Left lung (tissue), 4 donors: ENCODE measurements at regions not wholly inside any gene's neighbourhood (a gene's known extent, or its start where the extent isn't known, plus 50 kb on each side); places are given as distances from the start of the nearest gene placed in this dataset.

Experiments
- ATAC-seq: fragments of 200-7000 bp; cut with Tn5 transposase; one replicate; pipeline ENCODE4 v1.9.1; 2020; ENCODE audit warnings: moderate library complexity
- DNase-seq, 4 donors: peaks; one replicate each; pipeline ENCODE4 v3.0.0-alpha.2; 2013 to 2020
- H3K27ac ChIP-seq, 2 donors: fragments of 200-600 bp; sonication (generic) in 1 of 2; one replicate each; pipeline versions ENCODE4 v1.5.0 to v1.8.0; 2020 to 2021
- H3K27me3 ChIP-seq, 2 donors: fragments of 200-600 bp; sonication (generic) in 1 of 2; one replicate each; pipeline versions ENCODE4 v1.5.0 to v1.8.0; 2020 to 2021
- H3K36me3 ChIP-seq, 2 donors: fragments of 200-600 bp; sonication (generic) in 1 of 2; one replicate each; pipeline versions ENCODE4 v1.5.0 to v1.8.0; 2020 to 2021
- H3K4me1 ChIP-seq, 2 donors: fragments of 200-600 bp; one replicate each; pipeline ENCODE4 v1.8.0; 2021
- H3K4me3 ChIP-seq, 2 donors: fragments of 200-600 bp; sonication (generic) in 1 of 2; one replicate each; pipeline versions ENCODE4 v1.5.0 to v1.8.0; 2020 to 2021; ENCODE audit warnings: mild to moderate bottlenecking in 1 of 2
- H3K9me3 ChIP-seq, 2 donors: fragments of 200-600 bp; sonication (generic) in 1 of 2; one replicate each; pipeline versions ENCODE4 v1.5.0 to v1.8.0; 2020 to 2021
- CTCF ChIP-seq, 2 donors: fragments of 200-600 bp; sonication (generic) in 1 of 2; IDR thresholded peaks; one replicate each; pipeline versions ENCODE4 v1.5.0 to v1.8.0; 2021; ENCODE audit warnings: antibody characterized with exemption in 2 of 2
- intact Hi-C, 2 donors: fragments of 100-400 bp; cut with DNase I; formaldehyde crosslinking; loops; one replicate each; pipeline versions ENCODE4 v1.11.2 to v1.14.2; 2022
- donor health status: DM: no; HTN: yes; CAD: no.
- donor health status: DM: no; HTN: no; CAD: no.

DNA sequence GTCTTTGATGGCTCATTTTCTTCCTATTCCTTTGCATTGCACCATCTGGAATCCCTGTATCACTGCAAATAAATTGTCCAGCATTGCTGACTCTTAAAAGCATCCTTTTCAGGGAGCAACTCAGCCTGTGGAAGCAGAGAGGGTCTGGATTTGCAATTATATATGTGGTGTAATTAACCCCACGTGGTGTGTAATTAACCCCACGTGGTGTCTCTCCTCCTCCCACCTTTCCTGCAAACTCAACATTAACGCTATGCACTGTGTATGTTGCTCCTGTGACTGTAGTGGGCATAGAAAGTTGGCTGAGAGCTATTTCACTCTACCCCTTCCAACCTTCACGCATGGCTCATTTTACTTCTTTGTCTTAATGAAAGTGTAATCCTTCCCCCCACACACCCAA is 689.0 kb upstream of the COBL start:
- Histone ChIP-seq H3K4me3 (no peak overlapping the region), H3K36me3 (no peaks in the 10 kb centered on the region), H3K4me1 (no peaks in the 10 kb centered on the region), H3K9me3 (no peaks in the 10 kb centered on the region), H3K27me3 (no peaks in the 10 kb centered on the region), H3K27ac (no peak overlapping the region)
- ATAC-seq (no peak), DNase-seq (no peak)
- TF ChIP-seq CTCF (IDR thresholded peaks at IDR 0.05): no peak
- intact Hi-C loops: no loop called here

- no peak for DNase-seq
- no peak for ATAC-seq
- no peak overlapping the region for H3K4me3 ChIP-seq
- intact Hi-C loops: no loop called here
- H3K36me3 ChIP-seq: no peaks in the 10 kb centered on the region
- H3K27me3 ChIP-seq: no peaks in the 10 kb centered on the region
- TF ChIP-seq CTCF (IDR thresholded peaks at IDR 0.05): no peak
- no peaks in the 10 kb centered on the region for H3K4me1 ChIP-seq
- no peak overlapping the region for H3K27ac ChIP-seq
- peaks cover 0 to 32% of the 10 kb centered on the region in 2 donors for H3K9me3 ChIP-seq
Measured at GRCh38 chr7:51995596-51996179, 679.1 kb upstream of the COBL start.

GRCh38 chr7:51982653-51983052 is 666.0 kb upstream of the COBL start:
- no peak for DNase-seq
- H3K27ac ChIP-seq: no peak overlapping the region
- no peak overlapping the region for H3K4me3 ChIP-seq
- H3K27me3 ChIP-seq: no peaks in the 10 kb centered on the region
- H3K4me1 ChIP-seq: no peaks in the 10 kb centered on the region
- ATAC-seq: no peak
- TF ChIP-seq CTCF (IDR thresholded peaks at IDR 0.05): no peak
- H3K36me3 ChIP-seq: no peaks in the 10 kb centered on the region
- intact Hi-C loops: no loop called here
- no peaks in the 10 kb centered on the region for H3K9me3 ChIP-seq

DNA sequence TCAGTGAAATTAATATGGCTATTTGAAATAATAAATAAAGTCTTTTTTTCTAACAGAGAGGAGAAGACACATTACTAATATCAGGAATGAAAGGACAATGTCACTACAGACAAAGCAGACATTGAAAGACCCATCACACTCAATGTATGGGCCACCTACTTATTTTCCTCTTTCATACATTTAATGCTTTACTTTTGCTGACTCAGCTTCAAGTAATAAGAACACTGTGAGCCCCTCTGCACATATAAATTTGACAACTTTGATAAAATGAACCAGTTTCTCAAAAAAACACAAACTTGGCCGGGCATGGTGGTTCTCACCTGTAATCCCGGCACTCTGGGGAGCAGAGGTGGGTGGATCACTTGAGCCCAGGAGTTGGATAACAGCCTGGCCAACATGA is 664.2 kb upstream of the COBL start:
- Histone ChIP-seq H3K4me1 (no peaks in the 10 kb centered on the region), H3K27ac (no peak overlapping the region), H3K27me3 (no peaks in the 10 kb centered on the region), H3K9me3 (no peaks in the 10 kb centered on the region), H3K4me3 (no peak overlapping the region), H3K36me3 (no peaks in the 10 kb centered on the region)
- ATAC-seq (no peak), DNase-seq (no peak)
- TF ChIP-seq CTCF (IDR thresholded peaks at IDR 0.05): no peak
- intact Hi-C loops: no loop called here

- intact Hi-C loops: no loop called here
- Histone ChIP-seq H3K4me3 (no peak overlapping the region), H3K36me3 (no peaks in the 10 kb centered on the region), H3K27me3 (no peaks in the 10 kb centered on the region), H3K4me1 (no peaks in the 10 kb centered on the region), H3K9me3 (no peaks in the 10 kb centered on the region), H3K27ac (no peak overlapping the region)
- ATAC-seq: no peak
- no peak for DNase-seq
- no peak for TF ChIP-seq CTCF (IDR thresholded peaks at IDR 0.05)
Measured at GRCh38 chr7:51980313-51980712, 663.7 kb upstream of the COBL start.
